Mesothelial cell of epicardium (in vitro differentiated cells): ENCODE measurements at regions not wholly inside any gene's neighbourhood (a gene's known extent, or its start where the extent isn't known, plus 50 kb on each side); places are given as distances from the start of the nearest gene placed in this dataset.

Experiments used
- DNase-seq, 2 experiments: peaks; one replicate each; pipeline ENCODE4 v3.0.0; 2021; ENCODE audit warnings: low spot score in 2 of 2; ENCODE audit not compliant: unreplicated experiment in 2 of 2
- H3K27ac Mint-ChIP-seq: 2 replicates; pipeline ENCODE4 v1.8.0; 2021; ENCODE audit warnings: mixed read lengths
- H3K27me3 Mint-ChIP-seq: 2 replicates; pipeline ENCODE4 v1.8.0; 2021; ENCODE audit warnings: low read depth, mixed read lengths
- H3K36me3 Mint-ChIP-seq: 2 replicates; pipeline ENCODE4 v1.8.0; 2021; ENCODE audit warnings: mixed read lengths
- H3K4me1 Mint-ChIP-seq: 2 replicates; pipeline ENCODE4 v1.8.0; 2021; ENCODE audit warnings: mixed read lengths
- H3K4me3 Mint-ChIP-seq: 2 replicates; pipeline ENCODE4 v1.8.0; 2021; ENCODE audit warnings: mild to moderate bottlenecking, moderate library complexity, mixed read lengths
- H3K9me3 Mint-ChIP-seq: 2 replicates; pipeline ENCODE4 v1.8.0; 2021; ENCODE audit warnings: mixed read lengths
- TF ChIP-seq, protein P1 (sequence below): fragments of 200-600 bp; sonication (generic); IDR thresholded peaks from one replicate; pipeline ENCODE4 v1.5.0; 2021; ENCODE audit warnings: antibody characterized with exemption; ENCODE audit not compliant: unreplicated experiment

DNA sequence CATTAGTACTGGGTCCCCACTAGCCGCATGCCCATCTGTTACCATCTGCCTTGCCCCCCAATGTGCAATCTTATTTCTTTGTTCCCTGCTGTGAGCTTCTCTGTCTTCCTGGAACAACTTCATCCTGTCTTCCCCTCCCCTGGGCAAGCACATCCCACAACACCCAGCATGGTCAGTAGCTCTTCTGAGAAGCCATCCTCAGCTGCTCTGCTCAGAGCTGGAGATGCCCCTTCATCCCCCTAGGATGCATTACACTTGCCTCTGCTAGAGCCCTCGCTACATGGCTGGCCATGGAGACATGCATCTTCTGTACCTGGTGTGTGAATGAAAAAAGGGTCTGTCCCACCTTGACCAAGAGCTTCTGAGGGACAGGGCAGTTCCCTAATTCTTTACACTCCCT is 141.2 kb downstream of the CDC5L start:
- Mint-ChIP-seq H3K27me3 (peaks cover 9% of the 10 kb centered on the region), H3K36me3 (peaks cover 2% of the 10 kb centered on the region), H3K9me3 (peaks cover 8% of the 10 kb centered on the region), H3K4me1 (peaks cover 7% of the 10 kb centered on the region), H3K27ac (no peak overlapping the region), H3K4me3 (no peak overlapping the region)
- no peak for DNase-seq
- TF ChIP-seq, protein P1, sequence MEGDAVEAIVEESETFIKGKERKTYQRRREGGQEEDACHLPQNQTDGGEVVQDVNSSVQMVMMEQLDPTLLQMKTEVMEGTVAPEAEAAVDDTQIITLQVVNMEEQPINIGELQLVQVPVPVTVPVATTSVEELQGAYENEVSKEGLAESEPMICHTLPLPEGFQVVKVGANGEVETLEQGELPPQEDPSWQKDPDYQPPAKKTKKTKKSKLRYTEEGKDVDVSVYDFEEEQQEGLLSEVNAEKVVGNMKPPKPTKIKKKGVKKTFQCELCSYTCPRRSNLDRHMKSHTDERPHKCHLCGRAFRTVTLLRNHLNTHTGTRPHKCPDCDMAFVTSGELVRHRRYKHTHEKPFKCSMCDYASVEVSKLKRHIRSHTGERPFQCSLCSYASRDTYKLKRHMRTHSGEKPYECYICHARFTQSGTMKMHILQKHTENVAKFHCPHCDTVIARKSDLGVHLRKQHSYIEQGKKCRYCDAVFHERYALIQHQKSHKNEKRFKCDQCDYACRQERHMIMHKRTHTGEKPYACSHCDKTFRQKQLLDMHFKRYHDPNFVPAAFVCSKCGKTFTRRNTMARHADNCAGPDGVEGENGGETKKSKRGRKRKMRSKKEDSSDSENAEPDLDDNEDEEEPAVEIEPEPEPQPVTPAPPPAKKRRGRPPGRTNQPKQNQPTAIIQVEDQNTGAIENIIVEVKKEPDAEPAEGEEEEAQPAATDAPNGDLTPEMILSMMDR, result no peak

DNA sequence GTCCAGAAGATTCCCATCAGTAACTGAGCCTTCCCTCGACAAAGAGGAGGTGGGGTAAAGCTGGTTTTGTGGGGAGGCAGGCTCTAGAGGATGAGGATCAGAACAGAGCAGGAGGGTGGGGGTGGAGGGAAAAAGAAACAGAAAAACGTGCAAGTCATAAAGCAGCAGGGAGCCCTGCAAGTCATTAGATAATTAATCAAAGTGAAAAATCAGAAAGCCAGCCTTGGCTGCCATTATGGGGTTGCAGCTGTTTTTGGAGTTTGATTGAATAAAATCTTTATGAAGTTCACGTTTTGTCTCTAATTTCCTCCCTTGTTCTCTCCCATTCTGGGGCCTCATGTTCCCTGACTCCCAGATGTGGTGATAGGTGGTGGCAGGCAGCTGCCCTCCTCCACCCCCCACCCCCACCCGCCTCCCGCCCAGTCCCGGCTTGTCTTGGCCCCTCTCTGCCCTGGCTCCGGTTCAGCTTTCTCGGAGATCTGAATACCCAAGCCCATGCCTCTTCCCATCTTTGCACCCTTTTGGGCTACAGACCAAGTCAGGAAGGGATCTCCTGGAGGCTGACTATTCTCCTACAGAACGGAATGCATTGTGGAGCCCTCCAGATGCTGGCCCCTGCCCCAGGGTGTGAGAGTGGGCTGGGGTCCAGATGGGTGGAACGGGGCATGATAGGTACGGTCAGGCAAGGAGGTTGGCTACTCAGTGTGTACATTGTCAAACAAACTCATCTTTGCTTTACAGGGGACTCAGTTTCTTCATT is 141.8 kb downstream of the CDC5L start:
- H3K4me1 Mint-ChIP-seq, result peaks cover 7% of the 10 kb centered on the region
- peaks cover under 1% of the 10 kb centered on the region for H3K36me3 Mint-ChIP-seq
- peaks cover 9% of the 10 kb centered on the region for H3K27me3 Mint-ChIP-seq
- no peak overlapping the region for H3K4me3 Mint-ChIP-seq
- TF ChIP-seq, protein P1, result no peak
- H3K27ac Mint-ChIP-seq, result no peak overlapping the region
- H3K9me3 Mint-ChIP-seq, result peaks cover 2% of the 10 kb centered on the region
- DNase-seq, result no peak

DNA sequence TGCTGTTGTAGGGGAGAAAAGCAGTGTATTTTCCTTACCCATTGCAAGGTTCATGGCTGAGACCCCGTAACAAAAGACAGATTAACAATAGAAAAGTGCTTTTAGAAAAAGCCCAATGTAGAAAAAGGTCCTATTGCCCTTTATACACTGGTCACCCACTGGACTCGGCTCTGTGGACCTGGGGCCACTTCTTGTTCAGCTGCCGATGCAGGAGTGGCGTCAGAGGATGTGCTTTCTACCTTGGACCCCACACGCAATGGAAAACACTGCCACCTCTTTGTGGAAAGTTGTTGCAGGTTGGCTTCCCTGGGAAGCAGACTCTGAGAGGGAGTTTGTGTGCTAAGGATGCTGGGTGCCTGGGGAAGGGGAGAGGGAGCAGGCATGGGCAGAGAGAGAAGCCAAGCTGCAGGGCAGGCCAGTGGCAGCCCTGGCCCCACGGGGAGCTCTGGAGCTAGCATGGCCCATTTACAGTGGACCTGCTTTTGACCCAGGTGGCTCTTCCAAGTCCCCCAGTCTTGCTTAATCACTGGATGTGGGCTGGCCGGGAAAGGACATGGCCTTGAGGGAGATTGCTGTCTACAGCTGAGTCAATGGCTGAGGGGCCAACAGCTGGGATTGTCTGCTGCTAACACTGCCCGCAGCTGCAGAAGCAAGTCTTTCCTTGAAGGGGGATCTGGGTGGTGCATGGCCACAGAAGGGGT is 142.9 kb downstream of the CDC5L start:
- TF ChIP-seq, protein P1, result no peak
- peaks cover 7% of the 10 kb centered on the region for H3K4me1 Mint-ChIP-seq
- H3K4me3 Mint-ChIP-seq, result no peak overlapping the region
- no peaks in the 10 kb centered on the region for H3K9me3 Mint-ChIP-seq
- H3K27me3 Mint-ChIP-seq, result peaks cover 9% of the 10 kb centered on the region
- no peak for DNase-seq
- no peaks in the 10 kb centered on the region for H3K36me3 Mint-ChIP-seq
- H3K27ac Mint-ChIP-seq, result no peak overlapping the region

DNA sequence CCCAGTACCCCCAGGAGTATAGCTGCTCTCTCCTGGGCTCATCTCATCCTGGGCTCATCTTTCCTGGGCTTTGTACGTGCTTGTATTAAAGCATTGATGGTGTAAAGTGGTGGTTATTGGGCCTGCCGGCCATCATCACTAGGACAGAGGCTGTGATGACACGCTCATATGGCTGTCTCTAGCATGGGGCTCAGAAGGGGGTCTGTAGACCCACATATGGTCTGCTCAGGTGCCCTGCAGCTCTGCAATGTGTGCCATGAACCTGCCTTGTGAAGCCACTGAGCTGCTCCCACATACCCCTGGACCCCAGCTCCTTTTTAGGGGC is 143.4 kb downstream of the CDC5L start:
- Mint-ChIP-seq H3K27ac (no peak overlapping the region), H3K4me1 (peaks cover 7% of the 10 kb centered on the region), H3K36me3 (no peaks in the 10 kb centered on the region), H3K4me3 (no peak overlapping the region), H3K27me3 (peaks cover 9% of the 10 kb centered on the region), H3K9me3 (no peaks in the 10 kb centered on the region)
- no peak for DNase-seq
- TF ChIP-seq, protein P1, result no peak

DNA sequence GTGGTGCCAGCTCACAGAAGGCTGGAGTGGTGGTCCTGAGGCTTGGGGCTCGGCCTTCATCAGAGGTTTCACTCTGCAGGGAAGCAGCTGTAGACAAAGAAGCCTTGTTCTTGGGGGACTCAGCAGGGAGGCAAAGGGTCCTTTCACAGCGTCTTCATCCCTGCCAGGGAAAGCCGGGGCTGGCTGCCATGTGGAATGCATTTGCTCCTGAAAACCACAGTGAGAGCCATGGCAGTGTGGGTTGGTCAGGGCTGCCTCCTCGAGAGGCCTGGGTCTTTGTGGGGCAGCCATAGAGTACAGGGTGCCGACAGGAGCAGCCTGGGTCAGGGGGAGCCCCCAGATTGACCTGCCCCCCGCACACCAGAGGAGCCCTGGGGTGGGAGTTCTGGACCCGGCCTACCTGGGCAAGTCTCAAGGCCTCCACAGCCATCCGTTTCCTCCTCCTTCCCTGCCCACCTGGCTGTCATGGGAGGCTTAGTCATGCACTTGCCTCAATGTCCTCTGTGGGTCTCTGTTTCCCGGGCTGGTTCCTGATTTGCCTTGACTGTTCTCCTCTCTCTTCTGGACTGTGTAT is 144.0 kb downstream of the CDC5L start:
- DNase-seq, result no peak
- Mint-ChIP-seq H3K4me1 (peaks cover 7% of the 10 kb centered on the region), H3K27ac (no peak overlapping the region)

More for the DNA sequence above, 144.0 kb downstream of the CDC5L start:
- TF ChIP-seq, protein P1, result no peak
- H3K4me3 Mint-ChIP-seq, result no peak overlapping the region
- H3K36me3 Mint-ChIP-seq, result no peaks in the 10 kb centered on the region
- peaks cover 9% of the 10 kb centered on the region for H3K27me3 Mint-ChIP-seq
- no peaks in the 10 kb centered on the region for H3K9me3 Mint-ChIP-seq
